Caco-2 (cell line): ENCODE measurements at regions not wholly inside any gene's neighbourhood (a gene's known extent, or its start where the extent isn't known, plus 50 kb on each side); places are given as distances from the start of the nearest gene placed in this dataset.
A peak's percentile ranks its signal among the peaks of the same experiment; 100 is the strongest.

Experiments
- BruUV-seq: library from RNA; stranded (reverse); fragments of 400-500 nt; replicated peaks from 2 replicates; lab custom pipeline; 2021; lab: Mats Ljungman, UMichigan
- CTCF ChIA-PET: fragments of 300-600 bp; sonication (Branson Sonifier 250); formaldehyde crosslinking; loops from one replicate; lab custom pipeline; 2022; ENCODE audit warnings: antibody characterized with exemption; lab: Charles Lee
- POLR2A ChIA-PET: fragments of 300-600 bp; sonication (Branson Sonifier 250); formaldehyde crosslinking; loops from one replicate; lab custom pipeline; 2022; ENCODE audit warnings: antibody characterized with exemption; lab: Charles Lee
- DNase-seq, 2 experiments: peaks; one replicate each; pipeline versions ENCODE4 v3.0.0 to v3.0.0-alpha.2; 2020 to 2022
- H3K27me3 ChIP-seq: replicated peaks from 2 replicates; pipeline ENCODE4 v1.6.0; 2011; ENCODE audit warnings: low read length; ENCODE audit not compliant: control insufficient read depth, insufficient read depth
- H3K36me3 ChIP-seq: 2 replicates; pipeline ENCODE4 v1.5.1; 2011; ENCODE audit warnings: low read length; ENCODE audit not compliant: control insufficient read depth, insufficient read depth
- H3K4me1 ChIP-seq: fragments of 250-450 bp; sonication (Bioruptor Pico); 2 replicates; pipeline ENCODE4 v1.5.1; 2020; ENCODE audit warnings: mild to moderate bottlenecking
- H3K4me3 ChIP-seq: 2 replicates; pipeline ENCODE4 v1.5.1; 2011; ENCODE audit warnings: low read depth, mild to moderate bottlenecking, control low read depth, low read length
- H3K9me3 ChIP-seq: fragments of 250-450 bp; sonication (Bioruptor Pico); 2 replicates; pipeline ENCODE4 v1.5.1; 2020; ENCODE audit warnings: mild to moderate bottlenecking, moderate library complexity
- H3K27ac Mint-ChIP-seq: one replicate; pipeline ENCODE4 v1.8.0; 2022; ENCODE audit warnings: mixed read lengths; ENCODE audit not compliant: unreplicated experiment
- H3K27me3 Mint-ChIP-seq: one replicate; pipeline ENCODE4 v1.8.0; 2022; ENCODE audit warnings: mixed read lengths; ENCODE audit not compliant: insufficient read depth, unreplicated experiment
- H3K36me3 Mint-ChIP-seq: one replicate; pipeline ENCODE4 v1.8.0; 2022; ENCODE audit warnings: mild to moderate bottlenecking, mixed read lengths; ENCODE audit not compliant: insufficient read depth, unreplicated experiment
- H3K4me1 Mint-ChIP-seq: one replicate; pipeline ENCODE4 v1.8.0; 2022; ENCODE audit warnings: low read depth, mixed read lengths; ENCODE audit not compliant: unreplicated experiment
- H3K4me3 Mint-ChIP-seq: one replicate; pipeline ENCODE4 v1.8.0; 2022; ENCODE audit warnings: mild to moderate bottlenecking, moderate library complexity, mixed read lengths; ENCODE audit not compliant: unreplicated experiment
- H3K9me3 Mint-ChIP-seq: one replicate; pipeline ENCODE4 v1.8.0; 2022; ENCODE audit warnings: mixed read lengths; ENCODE audit not compliant: unreplicated experiment
- intact Hi-C: fragments of 100-400 bp; cut with micrococcal nuclease; formaldehyde crosslinking; loops from one replicate; pipeline ENCODE4 v1.10.0; 2022; ENCODE audit not compliant: unreplicated experiment
- TF ChIP-seq, protein P1 (sequence below), 2 experiments: fragments of 200-600 bp in 1 of 2; IDR thresholded peaks; 1 replicate in 1 of 2; 2 replicates in 1 of 2; pipeline versions ENCODE4 v1.5.1 to v1.8.0; 2011 to 2022; ENCODE audit warnings: antibody characterized with exemption in 1 of 2, control low read depth in 1 of 2, inconsistent platforms in 1 of 2, low read depth in 1 of 2, low read length in 1 of 2, mild to moderate bottlenecking in 1 of 2, moderate library complexity in 1 of 2; ENCODE audit not compliant: insufficient read depth in 1 of 2, severe bottlenecking in 1 of 2, unreplicated experiment in 1 of 2

DNA sequence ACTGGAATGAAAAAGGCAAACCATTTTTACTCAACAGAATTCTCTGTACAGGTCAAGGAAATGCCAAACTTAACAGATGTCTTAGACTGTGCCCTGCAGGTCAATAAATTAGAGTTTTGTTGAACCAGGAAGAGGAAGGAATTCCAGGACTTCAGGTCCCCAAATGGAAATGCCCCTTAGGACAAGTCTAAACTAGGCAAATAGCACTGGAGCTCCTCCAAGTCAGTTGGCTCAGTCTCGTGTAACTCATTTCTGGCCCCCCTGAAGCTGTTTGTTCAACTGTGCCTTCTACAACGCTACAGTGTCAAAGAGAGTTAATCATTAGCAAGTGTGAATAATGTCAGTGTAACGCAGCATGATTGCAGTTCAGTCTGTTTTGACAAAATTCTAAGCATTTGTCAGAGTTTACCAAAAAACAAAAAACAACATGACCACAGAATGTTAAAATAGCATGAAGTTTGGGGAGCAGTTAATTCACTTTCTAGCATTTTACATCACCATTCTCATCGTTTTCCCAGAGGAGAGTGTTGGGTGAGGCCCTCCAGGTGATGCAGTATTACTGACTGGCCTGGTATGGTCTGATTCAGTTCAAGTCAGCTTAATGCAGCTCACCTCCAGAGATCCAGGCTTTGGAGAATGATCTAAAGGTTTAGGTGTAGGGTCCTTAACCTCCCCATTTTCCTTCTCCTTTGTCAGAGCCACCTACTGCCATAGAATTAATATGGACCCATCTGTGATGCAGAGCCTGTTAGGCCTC is 108.1 kb downstream of the AQP4 start:
- intact Hi-C loops, result no loop called here
- TF ChIP-seq, protein P1, sequence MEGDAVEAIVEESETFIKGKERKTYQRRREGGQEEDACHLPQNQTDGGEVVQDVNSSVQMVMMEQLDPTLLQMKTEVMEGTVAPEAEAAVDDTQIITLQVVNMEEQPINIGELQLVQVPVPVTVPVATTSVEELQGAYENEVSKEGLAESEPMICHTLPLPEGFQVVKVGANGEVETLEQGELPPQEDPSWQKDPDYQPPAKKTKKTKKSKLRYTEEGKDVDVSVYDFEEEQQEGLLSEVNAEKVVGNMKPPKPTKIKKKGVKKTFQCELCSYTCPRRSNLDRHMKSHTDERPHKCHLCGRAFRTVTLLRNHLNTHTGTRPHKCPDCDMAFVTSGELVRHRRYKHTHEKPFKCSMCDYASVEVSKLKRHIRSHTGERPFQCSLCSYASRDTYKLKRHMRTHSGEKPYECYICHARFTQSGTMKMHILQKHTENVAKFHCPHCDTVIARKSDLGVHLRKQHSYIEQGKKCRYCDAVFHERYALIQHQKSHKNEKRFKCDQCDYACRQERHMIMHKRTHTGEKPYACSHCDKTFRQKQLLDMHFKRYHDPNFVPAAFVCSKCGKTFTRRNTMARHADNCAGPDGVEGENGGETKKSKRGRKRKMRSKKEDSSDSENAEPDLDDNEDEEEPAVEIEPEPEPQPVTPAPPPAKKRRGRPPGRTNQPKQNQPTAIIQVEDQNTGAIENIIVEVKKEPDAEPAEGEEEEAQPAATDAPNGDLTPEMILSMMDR (IDR thresholded peaks at IDR 0.05; ENCODE audit: insufficient read depth in 1 of 2, low read depth in 1 of 2, low read length in 1 of 2, severe bottlenecking in 1 of 2, unreplicated experiment in 1 of 2), result no peak
- ChIA-PET POLR2A (no interaction called here), CTCF (no interaction called here)
- no peaks in the 10 kb centered on the region for H3K36me3 ChIP-seq
- Mint-ChIP-seq H3K27me3 (no peaks in the 10 kb centered on the region), H3K36me3 (no peaks in the 10 kb centered on the region), H3K4me1 (no peaks in the 10 kb centered on the region), H3K9me3 (no peaks in the 10 kb centered on the region), H3K27ac (no peak overlapping the region), H3K4me3 (no peak overlapping the region)
- no peaks in the 10 kb centered on the region for H3K9me3 ChIP-seq
- H3K4me3 ChIP-seq, result no peak overlapping the region
- DNase-seq, result peak; percentile 11 to 34
- no TSS peak for BruUV-seq
- H3K4me1 ChIP-seq, result peaks cover 8% of the 10 kb centered on the region
- no peaks in the 10 kb centered on the region for H3K27me3 ChIP-seq

DNA sequence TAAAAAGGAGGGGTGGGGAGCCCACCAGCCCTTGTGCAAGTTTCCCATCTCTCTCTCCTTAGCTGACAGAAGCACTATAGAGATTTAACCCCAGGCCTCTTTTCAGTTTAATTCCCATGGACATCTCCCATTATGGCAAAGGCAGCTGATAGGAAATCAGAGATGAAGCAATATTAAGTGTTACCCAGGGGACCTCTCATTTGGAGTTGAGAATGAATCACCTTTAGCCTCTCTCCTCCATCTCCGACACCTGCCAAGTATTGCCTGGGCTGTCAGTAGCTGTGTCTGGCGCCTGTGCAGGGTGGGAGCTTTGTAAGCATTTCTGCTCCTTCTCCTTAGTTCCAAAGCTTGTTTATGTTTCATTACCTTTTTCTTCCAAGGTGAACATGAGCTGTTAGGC is 109.0 kb downstream of the AQP4 start:
- H3K4me1 Mint-ChIP-seq, result no peaks in the 10 kb centered on the region

DNA sequence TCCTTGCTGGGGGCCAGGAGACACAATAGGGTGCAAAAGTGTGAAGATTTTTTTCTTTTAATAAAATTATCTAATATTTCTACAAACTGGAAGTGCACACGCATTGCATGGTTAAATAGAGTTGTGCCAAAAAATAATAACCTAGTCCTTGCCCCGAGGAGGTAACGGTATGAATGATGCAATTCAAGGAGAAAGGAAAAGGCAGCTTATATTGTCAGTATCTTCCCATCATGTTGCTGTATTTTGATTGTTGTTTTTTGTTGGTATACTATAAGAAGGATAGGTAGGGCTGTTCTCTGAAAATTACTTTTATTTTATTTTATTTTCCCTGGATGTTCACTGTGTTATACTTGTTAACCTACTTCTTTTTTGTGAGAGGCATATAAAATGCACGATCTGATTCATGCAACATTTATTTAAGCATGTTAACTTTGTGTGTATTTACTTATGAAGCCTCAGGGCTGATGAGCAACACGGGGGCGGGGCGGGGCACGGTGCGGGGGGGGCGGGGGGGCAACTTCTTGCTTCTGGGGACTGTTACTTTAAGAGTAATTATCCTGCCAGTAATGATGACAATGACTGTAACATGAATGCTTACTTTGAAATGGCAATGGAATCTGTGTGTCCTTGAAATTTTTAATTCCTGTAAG is 118.6 kb downstream of the AQP4 start:
- CTCF ChIA-PET, result no interaction called here
- TF ChIP-seq, protein P1 (IDR thresholded peaks at IDR 0.05; ENCODE audit: insufficient read depth in 1 of 2, low read depth in 1 of 2, low read length in 1 of 2, severe bottlenecking in 1 of 2, unreplicated experiment in 1 of 2), result no peak
- Mint-ChIP-seq H3K9me3 (no peaks in the 10 kb centered on the region), H3K36me3 (no peaks in the 10 kb centered on the region), H3K27ac (no peak overlapping the region), H3K27me3 (no peaks in the 10 kb centered on the region), H3K4me1 (no peaks in the 10 kb centered on the region), H3K4me3 (no peak overlapping the region)
- Histone ChIP-seq H3K9me3 (no peaks in the 10 kb centered on the region), H3K36me3 (no peaks in the 10 kb centered on the region), H3K27me3 (no peaks in the 10 kb centered on the region), H3K4me1 (no peaks in the 10 kb centered on the region), H3K4me3 (no peak overlapping the region)
- no peak for DNase-seq
- POLR2A ChIA-PET, result no interaction called here
- BruUV-seq, result no TSS peak
- intact Hi-C loops, result no loop called here

More for the DNA sequence above, 109.0 kb downstream of the AQP4 start:
- DNase-seq, result no peak
- no peaks in the 10 kb centered on the region for H3K36me3 ChIP-seq
- Mint-ChIP-seq H3K36me3 (no peaks in the 10 kb centered on the region), H3K9me3 (no peaks in the 10 kb centered on the region), H3K27me3 (no peaks in the 10 kb centered on the region), H3K4me3 (no peak overlapping the region), H3K27ac (no peak overlapping the region)
- H3K9me3 ChIP-seq, result no peaks in the 10 kb centered on the region
- CTCF ChIA-PET, result no interaction called here
- intact Hi-C loops, result no loop called here
- POLR2A ChIA-PET, result no interaction called here
- H3K4me1 ChIP-seq, result peaks cover 8% of the 10 kb centered on the region
- H3K27me3 ChIP-seq, result no peaks in the 10 kb centered on the region
- no TSS peak for BruUV-seq
- TF ChIP-seq, protein P1 (IDR thresholded peaks at IDR 0.05; ENCODE audit: insufficient read depth in 1 of 2, low read depth in 1 of 2, low read length in 1 of 2, severe bottlenecking in 1 of 2, unreplicated experiment in 1 of 2), result no peak
- H3K4me3 ChIP-seq, result no peak overlapping the region
